ENCODE measurements at regions not wholly inside any gene's neighbourhood (a gene's known extent, or its start where the extent isn't known, plus 50 kb on each side); places are given as distances from the start of the nearest gene placed in this dataset.

GRCh38 chr9:75649060-75649459 is 241.4 kb upstream of the PCSK5 start:
- H3K27ac ChIP-seq (ENCODE audit: low read length), result no peak overlapping the region
- no peaks in the 10 kb centered on the region for H3K9me3 ChIP-seq (ENCODE audit: insufficient read depth, low read length)
- TF ChIP-seq EZH2phosphoT487 (IDR thresholded peaks at IDR 0.05; ENCODE audit: low read depth) (no peak), CTCF (IDR thresholded peaks at IDR 0.05; ENCODE audit: low read depth, low read length) (no peak)
- no peak overlapping the region for H3K9ac ChIP-seq (ENCODE audit: low read length)
- H3K79me2 ChIP-seq (ENCODE audit: low read length), result no peaks in the 10 kb centered on the region
- no peak overlapping the region for H3K4me3 ChIP-seq (ENCODE audit: low read length)
- no peaks in the 10 kb centered on the region for H4K20me1 ChIP-seq (ENCODE audit: insufficient read depth, low read length)
- H3K36me3 ChIP-seq (replicated peaks; ENCODE audit: low read depth, low read length), result no peaks in the 10 kb centered on the region
- H3K4me2 ChIP-seq (ENCODE audit: low read length), result no peak overlapping the region
- H3K27me3 ChIP-seq (ENCODE audit: low read depth, low read length), result no peaks in the 10 kb centered on the region
- H3K4me1 ChIP-seq (ENCODE audit: low read length), result no peaks in the 10 kb centered on the region
- H2AFZ ChIP-seq (ENCODE audit: low read depth, low read length), result no peak overlapping the region

DNA sequence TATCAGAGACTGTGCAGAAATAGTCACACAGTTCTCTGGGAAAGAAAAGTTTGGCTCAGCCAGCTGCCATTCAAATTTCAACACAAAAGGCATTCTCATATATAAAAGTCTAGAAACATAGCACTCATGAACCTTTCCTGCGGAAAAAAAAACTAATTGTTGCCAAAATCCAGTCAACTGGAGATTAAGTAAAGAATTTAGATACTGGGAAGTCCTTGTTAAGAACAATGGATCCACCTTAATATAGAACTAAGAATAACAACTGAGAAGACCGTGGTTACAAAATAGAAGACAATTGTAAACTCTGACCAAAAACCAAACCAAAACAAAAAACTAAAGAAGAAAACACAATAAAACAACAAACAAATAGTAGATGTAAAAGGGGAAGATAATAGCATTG is 238.8 kb upstream of the PCSK5 start:
- Histone ChIP-seq H3K27me3 (ENCODE audit: low read depth, low read length) (no peaks in the 10 kb centered on the region), H3K79me2 (ENCODE audit: low read length) (no peaks in the 10 kb centered on the region), H4K20me1 (ENCODE audit: insufficient read depth, low read length) (no peaks in the 10 kb centered on the region), H2AFZ (ENCODE audit: low read depth, low read length) (no peak overlapping the region), H3K27ac (ENCODE audit: low read length) (no peak overlapping the region), H3K36me3 (replicated peaks; ENCODE audit: low read depth, low read length) (no peaks in the 10 kb centered on the region), H3K4me2 (ENCODE audit: low read length) (no peak overlapping the region), H3K4me1 (ENCODE audit: low read length) (no peaks in the 10 kb centered on the region), H3K9ac (ENCODE audit: low read length) (no peak overlapping the region), H3K4me3 (ENCODE audit: low read length) (no peak overlapping the region), H3K9me3 (ENCODE audit: insufficient read depth, low read length) (no peaks in the 10 kb centered on the region)
- TF ChIP-seq CTCF (IDR thresholded peaks at IDR 0.05; ENCODE audit: low read depth, low read length) (no peak), EZH2phosphoT487 (IDR thresholded peaks at IDR 0.05; ENCODE audit: low read depth) (no peak)

- Histone ChIP-seq H3K4me1 (ENCODE audit: low read length) (no peaks in the 10 kb centered on the region), H3K4me2 (ENCODE audit: low read length) (no peak overlapping the region), H3K9me3 (ENCODE audit: insufficient read depth, low read length) (no peaks in the 10 kb centered on the region), H2AFZ (ENCODE audit: low read depth, low read length) (no peak overlapping the region), H3K4me3 (ENCODE audit: low read length) (no peak overlapping the region), H3K9ac (ENCODE audit: low read length) (no peak overlapping the region), H3K27ac (ENCODE audit: low read length) (no peak overlapping the region), H3K36me3 (replicated peaks; ENCODE audit: low read depth, low read length) (no peaks in the 10 kb centered on the region), H3K27me3 (ENCODE audit: low read depth, low read length) (no peaks in the 10 kb centered on the region), H3K79me2 (ENCODE audit: low read length) (no peaks in the 10 kb centered on the region), H4K20me1 (ENCODE audit: insufficient read depth, low read length) (no peaks in the 10 kb centered on the region)
- TF ChIP-seq CTCF (IDR thresholded peaks at IDR 0.05; ENCODE audit: low read depth, low read length) (no peak), EZH2phosphoT487 (IDR thresholded peaks at IDR 0.05; ENCODE audit: low read depth) (no peak)
Measured at GRCh38 chr9:75653335-75653734, 237.1 kb upstream of the PCSK5 start.

DNA sequence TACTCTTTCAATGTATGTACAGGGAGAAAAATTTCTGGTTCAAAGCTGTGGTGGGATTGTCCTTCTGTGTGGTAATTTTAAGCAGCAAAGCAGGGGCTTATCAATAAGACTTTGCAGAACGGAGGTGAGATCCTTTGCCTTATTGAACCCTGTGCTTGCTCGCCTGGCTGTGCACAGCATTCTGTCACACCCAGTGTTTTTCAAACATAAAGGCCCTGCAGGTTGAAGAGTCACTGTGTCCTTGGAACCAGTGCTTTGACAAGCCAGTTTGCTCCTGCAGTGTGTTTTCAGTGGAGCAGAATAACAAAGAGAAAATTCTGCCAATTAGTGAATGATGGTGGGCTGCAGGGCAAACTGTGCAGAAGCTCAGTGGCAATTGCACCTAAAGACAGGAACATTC is 236.7 kb upstream of the PCSK5 start:
- Histone ChIP-seq H2AFZ (ENCODE audit: low read depth, low read length) (no peak overlapping the region), H3K4me3 (ENCODE audit: low read length) (no peak overlapping the region)
- TF ChIP-seq EZH2phosphoT487 (IDR thresholded peaks at IDR 0.05; ENCODE audit: low read depth), result no peak
- no peak for TF ChIP-seq CTCF (IDR thresholded peaks at IDR 0.05; ENCODE audit: low read depth, low read length)

More for the DNA sequence above, 236.7 kb upstream of the PCSK5 start:
- H3K9ac ChIP-seq (ENCODE audit: low read length), result no peak overlapping the region
- no peaks in the 10 kb centered on the region for H3K9me3 ChIP-seq (ENCODE audit: insufficient read depth, low read length)
- no peaks in the 10 kb centered on the region for H3K79me2 ChIP-seq (ENCODE audit: low read length)
- no peaks in the 10 kb centered on the region for H4K20me1 ChIP-seq (ENCODE audit: insufficient read depth, low read length)
- no peaks in the 10 kb centered on the region for H3K4me1 ChIP-seq (ENCODE audit: low read length)
- H3K36me3 ChIP-seq (replicated peaks; ENCODE audit: low read depth, low read length), result no peaks in the 10 kb centered on the region
- no peak overlapping the region for H3K4me2 ChIP-seq (ENCODE audit: low read length)
- no peak overlapping the region for H3K27ac ChIP-seq (ENCODE audit: low read length)
- no peaks in the 10 kb centered on the region for H3K27me3 ChIP-seq (ENCODE audit: low read depth, low read length)

Data from OCI-LY3 (cell line).